ENCODE measurements at regions not wholly inside any gene's neighbourhood (a gene's known extent, or its start where the extent isn't known, plus 50 kb on each side); places are given as distances from the start of the nearest gene placed in this dataset.

DNA sequence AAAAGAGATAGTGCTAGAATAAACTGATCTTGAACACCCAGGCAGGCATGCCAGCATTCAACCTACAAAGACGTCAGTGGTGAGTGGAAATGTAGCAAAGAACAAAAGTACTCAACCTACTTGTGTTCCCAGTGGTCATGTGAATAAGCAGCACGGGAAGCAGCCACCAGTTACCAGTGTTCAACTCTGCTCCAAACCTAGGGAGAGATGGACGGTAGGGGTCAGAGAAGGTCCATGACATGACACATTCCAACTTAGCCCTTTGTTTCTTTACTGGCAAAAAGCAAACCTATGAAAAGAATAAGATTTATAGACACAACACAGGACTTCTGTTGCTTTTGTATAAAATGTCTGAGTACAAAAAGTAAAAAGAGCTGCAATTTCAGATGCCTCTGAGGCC is 511.4 kb downstream of the XPNPEP1 start:
- H3K4me1 ChIP-seq (ENCODE audit: insufficient read depth, low read length): no peaks in the 10 kb centered on the region; the same call in 1 of the 2 replicates
- DNase-seq: no peak
- H3K4me2 ChIP-seq (ENCODE audit: low read length): no peak overlapping the region
- no peaks in the 10 kb centered on the region for H3K9me3 ChIP-seq (ENCODE audit: low read length)
- ChIA-PET POLR2A (ENCODE audit: unreplicated experiment) (no interaction called here), CTCF (no interaction called here)
- no peaks in the 10 kb centered on the region for H3K79me2 ChIP-seq (ENCODE audit: low read length)
- H3K27me3 ChIP-seq (ENCODE audit: low read length): no peaks in the 10 kb centered on the region
- no peak overlapping the region for H3K4me3 ChIP-seq (ENCODE audit: low read length)
- intact Hi-C loops (cut with micrococcal nuclease): no loop called here
- H3K9me2 ChIP-seq (replicated peaks; ENCODE audit: low read length): no peaks in the 10 kb centered on the region
- H3K36me3 ChIP-seq (ENCODE audit: low read depth, low read length): no peaks in the 10 kb centered on the region
- no peak for ATAC-seq
- H3F3A ChIP-seq (ENCODE audit: low read length, unreplicated experiment): no peaks in the 10 kb centered on the region
- H3K9ac ChIP-seq (ENCODE audit: low read length): no peak overlapping the region
- H2AFZ ChIP-seq (ENCODE audit: low read length): no peak overlapping the region
- no peak overlapping the region for H3K27ac ChIP-seq (ENCODE audit: low read length)
- BruUV-seq (replicated peaks): no TSS peak
- H4K20me1 ChIP-seq (ENCODE audit: low read length): no peaks in the 10 kb centered on the region
- TF ChIP-seq EZH2phosphoT487 (IDR thresholded peaks at IDR 0.05; ENCODE audit: borderline replicate concordance, low read length): no peak
- no peak for TF ChIP-seq EZH2 (IDR thresholded peaks at IDR 0.05; ENCODE audit: low read length, unreplicated experiment)
- TF ChIP-seq CTCF (conservative IDR thresholded peaks at IDR 0.05; ENCODE audit: low read depth, low read length): no peak

- intact Hi-C loops (cut with micrococcal nuclease): no loop called here
- no peaks in the 10 kb centered on the region for H4K20me1 ChIP-seq (ENCODE audit: low read length)
- H3K36me3 ChIP-seq (ENCODE audit: low read depth, low read length): no peaks in the 10 kb centered on the region
- H3K4me2 ChIP-seq (ENCODE audit: low read length): no peak overlapping the region
- no peaks in the 10 kb centered on the region for H3K79me2 ChIP-seq (ENCODE audit: low read length)
- no peak overlapping the region for H3K27ac ChIP-seq (ENCODE audit: low read length)
- H3K4me1 ChIP-seq (ENCODE audit: insufficient read depth, low read length): peaks cover 3% of the 10 kb centered on the region; the same call in 1 of the 2 replicates
- no peaks in the 10 kb centered on the region for H3F3A ChIP-seq (ENCODE audit: low read length, unreplicated experiment)
- TF ChIP-seq CTCF (conservative IDR thresholded peaks at IDR 0.05; ENCODE audit: low read depth, low read length): no peak
- TF ChIP-seq EZH2 (IDR thresholded peaks at IDR 0.05; ENCODE audit: low read length, unreplicated experiment): no peak
- no peak for TF ChIP-seq EZH2phosphoT487 (IDR thresholded peaks at IDR 0.05; ENCODE audit: borderline replicate concordance, low read length)
- H2AFZ ChIP-seq (ENCODE audit: low read length): no peak overlapping the region
- H3K9me2 ChIP-seq (replicated peaks; ENCODE audit: low read length): no peaks in the 10 kb centered on the region
- BruUV-seq (replicated peaks): no TSS peak
- ChIA-PET CTCF (no interaction called here), POLR2A (ENCODE audit: unreplicated experiment) (no interaction called here)
- no peaks in the 10 kb centered on the region for H3K9me3 ChIP-seq (ENCODE audit: low read length)
- H3K4me3 ChIP-seq (ENCODE audit: low read length): no peak overlapping the region
- DNase-seq (no peak), ATAC-seq (no peak)
- H3K27me3 ChIP-seq (ENCODE audit: low read length): no peaks in the 10 kb centered on the region
- no peak overlapping the region for H3K9ac ChIP-seq (ENCODE audit: low read length)
These were observed 518.0 kb downstream of the XPNPEP1 start for GRCh38 chr10:109405338-109405737.

DNA sequence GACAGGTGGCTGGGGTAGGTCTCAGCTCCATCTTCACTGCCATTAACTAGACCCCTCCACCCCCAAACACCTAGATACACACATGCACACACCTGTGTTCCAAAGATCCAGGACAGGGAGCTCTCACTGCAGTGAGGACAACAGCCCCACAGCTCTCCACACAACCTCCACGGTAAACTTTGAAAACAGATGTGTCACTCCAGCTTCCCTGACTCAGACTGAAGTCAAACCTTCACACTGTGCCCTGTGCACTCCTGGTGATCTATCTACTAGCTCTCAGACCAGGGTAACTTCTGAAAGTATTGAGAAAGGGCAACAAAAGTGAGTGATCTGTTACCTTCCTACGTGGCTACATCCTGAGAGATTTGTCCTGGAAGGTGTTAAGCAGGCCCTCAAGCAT is 519.8 kb downstream of the XPNPEP1 start:
- H3F3A ChIP-seq (ENCODE audit: low read length, unreplicated experiment): no peaks in the 10 kb centered on the region
- no peak overlapping the region for H3K4me3 ChIP-seq (ENCODE audit: low read length)
- 0 out of 2 replicates have a peak, but pooled peaks cover 3% of the 10 kb centered on the region for H3K4me1 ChIP-seq (ENCODE audit: insufficient read depth, low read length)
- intact Hi-C loops (cut with micrococcal nuclease): no loop called here
- DNase-seq: peak; percentile 48
- BruUV-seq (replicated peaks): no TSS peak
- TF ChIP-seq CTCF (conservative IDR thresholded peaks at IDR 0.05; ENCODE audit: low read depth, low read length): no peak
- H3K27me3 ChIP-seq (ENCODE audit: low read length): no peaks in the 10 kb centered on the region
- peak; percentile 63 for ATAC-seq
- H3K9me2 ChIP-seq (replicated peaks; ENCODE audit: low read length): no peaks in the 10 kb centered on the region
- H3K4me2 ChIP-seq (ENCODE audit: low read length): no peak overlapping the region
- no peak overlapping the region for H3K9ac ChIP-seq (ENCODE audit: low read length)
- no peaks in the 10 kb centered on the region for H3K9me3 ChIP-seq (ENCODE audit: low read length)
- no peaks in the 10 kb centered on the region for H3K79me2 ChIP-seq (ENCODE audit: low read length)
- CTCF ChIA-PET: no interaction called here
- H3K27ac ChIP-seq (ENCODE audit: low read length): no peak overlapping the region
- POLR2A ChIA-PET (ENCODE audit: unreplicated experiment): no interaction called here
- no peaks in the 10 kb centered on the region for H3K36me3 ChIP-seq (ENCODE audit: low read depth, low read length)
- peak overlapping the region; percentile 26; the same call in 1 of the 2 replicates for H2AFZ ChIP-seq (ENCODE audit: low read length)
- H4K20me1 ChIP-seq (ENCODE audit: low read length): no peaks in the 10 kb centered on the region
